ENCODE measurements at regions not wholly inside any gene's neighbourhood (a gene's known extent, or its start where the extent isn't known, plus 50 kb on each side); places are given as distances from the start of the nearest gene placed in this dataset.

DNA sequence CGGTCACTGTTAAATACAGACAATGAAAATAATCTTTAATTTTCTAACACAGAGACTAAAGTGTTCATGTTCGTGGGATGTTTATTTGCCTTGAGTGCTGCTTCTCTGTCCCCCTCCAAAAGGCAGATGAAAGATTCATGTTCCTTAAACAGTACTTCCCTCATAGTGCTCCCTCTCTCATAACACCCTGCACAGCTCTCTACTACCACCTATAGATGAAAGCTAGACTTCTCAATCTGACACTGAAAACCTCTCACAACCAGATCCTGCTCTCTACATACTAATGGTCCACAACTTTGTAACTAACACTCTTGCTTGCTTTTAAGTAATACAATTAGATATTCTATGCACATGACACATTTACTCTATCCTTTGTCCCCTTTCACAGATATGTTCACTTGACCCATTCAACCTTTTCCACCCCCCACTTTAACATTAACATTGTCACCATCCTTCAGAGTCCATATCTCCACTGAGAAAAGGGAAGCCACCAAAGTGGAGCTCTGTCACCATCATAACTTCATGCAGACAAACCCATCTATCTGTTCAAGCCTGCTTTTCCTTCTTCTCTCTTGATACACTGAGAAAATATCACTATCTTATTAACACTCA lies 266.4 kb upstream of the USP15 start:
- H3K27ac ChIP-seq (ENCODE audit: low read depth in 1 of 2, low read length in 2 of 2): no peak overlapping the region
- ChIA-PET POLR2A (no interaction called here), CTCF (no interaction called here)
- intact Hi-C loops (cut with DNase I, micrococcal nuclease): no loop called here
- H3K4me3 ChIP-seq (ENCODE audit: low read length): no peak overlapping the region
- H3K4me1 ChIP-seq (ENCODE audit: insufficient read depth, low read length): no peaks in the 10 kb centered on the region
- Mint-ChIP-seq H3K27me3 (no peaks in the 10 kb centered on the region), H3K36me3 (ENCODE audit: low read depth) (no peaks in the 10 kb centered on the region), H3K4me1 (ENCODE audit: low read depth) (no peaks in the 10 kb centered on the region), H3K27ac (no peak overlapping the region), H3K9me3 (no peaks in the 10 kb centered on the region), H3K4me3 (no peak overlapping the region)
- TF ChIP-seq, protein P1, sequence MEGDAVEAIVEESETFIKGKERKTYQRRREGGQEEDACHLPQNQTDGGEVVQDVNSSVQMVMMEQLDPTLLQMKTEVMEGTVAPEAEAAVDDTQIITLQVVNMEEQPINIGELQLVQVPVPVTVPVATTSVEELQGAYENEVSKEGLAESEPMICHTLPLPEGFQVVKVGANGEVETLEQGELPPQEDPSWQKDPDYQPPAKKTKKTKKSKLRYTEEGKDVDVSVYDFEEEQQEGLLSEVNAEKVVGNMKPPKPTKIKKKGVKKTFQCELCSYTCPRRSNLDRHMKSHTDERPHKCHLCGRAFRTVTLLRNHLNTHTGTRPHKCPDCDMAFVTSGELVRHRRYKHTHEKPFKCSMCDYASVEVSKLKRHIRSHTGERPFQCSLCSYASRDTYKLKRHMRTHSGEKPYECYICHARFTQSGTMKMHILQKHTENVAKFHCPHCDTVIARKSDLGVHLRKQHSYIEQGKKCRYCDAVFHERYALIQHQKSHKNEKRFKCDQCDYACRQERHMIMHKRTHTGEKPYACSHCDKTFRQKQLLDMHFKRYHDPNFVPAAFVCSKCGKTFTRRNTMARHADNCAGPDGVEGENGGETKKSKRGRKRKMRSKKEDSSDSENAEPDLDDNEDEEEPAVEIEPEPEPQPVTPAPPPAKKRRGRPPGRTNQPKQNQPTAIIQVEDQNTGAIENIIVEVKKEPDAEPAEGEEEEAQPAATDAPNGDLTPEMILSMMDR (IDR thresholded peaks at IDR 0.05): peak; percentile 40
- peak in 3 of 14 experiments; percentile 23 to 35 (median 33) for DNase-seq
- no peaks in the 10 kb centered on the region for H3K9me3 ChIP-seq (ENCODE audit: control insufficient read depth in 1 of 2, insufficient read depth in 1 of 2, low read length in 2 of 2)
- no peak for ATAC-seq (ENCODE audit: poor library complexity)
- no peaks in the 10 kb centered on the region for H3K27me3 ChIP-seq (ENCODE audit: control insufficient read depth in 1 of 2, insufficient read depth in 2 of 2, low read length in 2 of 2)
- H3K36me3 ChIP-seq (ENCODE audit: insufficient read depth, low read length): no peaks in the 10 kb centered on the region

DNA sequence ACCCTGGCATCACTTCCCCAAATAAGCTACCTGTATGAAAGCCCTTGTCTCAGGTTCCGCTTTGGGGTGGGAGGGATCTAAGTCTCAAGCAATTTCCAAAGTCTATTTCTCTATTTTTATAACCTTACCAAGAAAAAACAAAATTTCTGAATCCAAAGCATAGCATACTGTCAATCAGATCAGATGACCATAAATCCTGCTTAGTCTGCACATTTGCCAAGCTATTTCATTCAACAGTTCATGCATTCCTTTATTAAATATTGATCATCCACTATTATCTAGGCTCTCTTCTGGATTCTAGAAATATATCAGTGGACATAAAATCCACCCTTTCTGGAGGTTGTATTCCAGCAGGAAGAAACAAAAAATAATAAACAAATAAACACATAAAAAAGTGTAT lies 263.5 kb upstream of the USP15 start:
- TF ChIP-seq, protein P1 (IDR thresholded peaks at IDR 0.05): no peak
- Histone ChIP-seq H3K27me3 (ENCODE audit: control insufficient read depth in 1 of 2, insufficient read depth in 2 of 2, low read length in 2 of 2) (no peaks in the 10 kb centered on the region), H3K4me3 (ENCODE audit: low read length) (no peak overlapping the region), H3K9me3 (ENCODE audit: control insufficient read depth in 1 of 2, insufficient read depth in 1 of 2, low read length in 2 of 2) (no peaks in the 10 kb centered on the region), H3K4me1 (ENCODE audit: insufficient read depth, low read length) (no peaks in the 10 kb centered on the region), H3K36me3 (ENCODE audit: insufficient read depth, low read length) (no peaks in the 10 kb centered on the region), H3K27ac (ENCODE audit: low read depth in 1 of 2, low read length in 2 of 2) (no peak overlapping the region)
- Mint-ChIP-seq H3K27me3 (no peaks in the 10 kb centered on the region), H3K27ac (no peak overlapping the region), H3K36me3 (ENCODE audit: low read depth) (no peaks in the 10 kb centered on the region), H3K9me3 (no peaks in the 10 kb centered on the region), H3K4me1 (ENCODE audit: low read depth) (no peaks in the 10 kb centered on the region), H3K4me3 (no peak overlapping the region)
- ChIA-PET POLR2A (no interaction called here), CTCF (no interaction called here)
- DNase-seq (no peak), ATAC-seq (ENCODE audit: poor library complexity) (no peak)
- intact Hi-C loops (cut with DNase I, micrococcal nuclease): no loop called here

DNA sequence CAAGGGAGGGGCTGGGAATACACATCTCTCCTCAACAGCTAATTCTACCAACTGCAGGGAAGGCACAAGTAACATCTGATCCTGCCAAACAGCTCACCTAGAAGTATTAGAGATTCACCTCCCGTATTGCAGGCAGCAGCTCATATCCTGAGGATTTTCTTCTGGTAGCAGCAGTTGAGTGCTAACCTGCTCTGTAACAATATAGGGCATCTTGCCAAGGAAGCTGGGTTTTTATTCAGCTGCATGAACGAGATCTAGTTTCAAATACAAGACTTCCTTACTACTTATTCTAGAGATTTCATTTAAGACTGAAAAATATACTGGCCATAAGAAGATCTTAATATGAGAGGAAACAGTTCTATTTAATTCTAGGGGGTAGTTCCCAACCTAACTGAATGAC lies 261.4 kb upstream of the USP15 start:
- no peak overlapping the region for H3K4me3 Mint-ChIP-seq

More for the DNA sequence above, 261.4 kb upstream of the USP15 start:
- Mint-ChIP-seq H3K9me3 (no peaks in the 10 kb centered on the region), H3K27ac (no peak overlapping the region), H3K27me3 (no peaks in the 10 kb centered on the region), H3K36me3 (ENCODE audit: low read depth) (no peaks in the 10 kb centered on the region), H3K4me1 (ENCODE audit: low read depth) (no peaks in the 10 kb centered on the region)
- Histone ChIP-seq H3K27ac (ENCODE audit: low read depth in 1 of 2, low read length in 2 of 2) (no peak overlapping the region), H3K9me3 (ENCODE audit: control insufficient read depth in 1 of 2, insufficient read depth in 1 of 2, low read length in 2 of 2) (no peaks in the 10 kb centered on the region), H3K27me3 (ENCODE audit: control insufficient read depth in 1 of 2, insufficient read depth in 2 of 2, low read length in 2 of 2) (no peaks in the 10 kb centered on the region), H3K4me1 (ENCODE audit: insufficient read depth, low read length) (no peaks in the 10 kb centered on the region), H3K36me3 (ENCODE audit: insufficient read depth, low read length) (no peaks in the 10 kb centered on the region), H3K4me3 (ENCODE audit: low read length) (no peak overlapping the region)
- DNase-seq (no peak), ATAC-seq (ENCODE audit: poor library complexity) (no peak)
- TF ChIP-seq, protein P1 (IDR thresholded peaks at IDR 0.05): no peak
- CTCF ChIA-PET: no interaction called here
- intact Hi-C loops (cut with DNase I, micrococcal nuclease): no loop called here
- POLR2A ChIA-PET: no interaction called here
